Bronchial epithelial cell (primary cell): ENCODE measurements at regions not wholly inside any gene's neighbourhood (a gene's known extent, or its start where the extent isn't known, plus 50 kb on each side); places are given as distances from the start of the nearest gene placed in this dataset.
A peak's percentile ranks its signal among the peaks of the same experiment; 100 is the strongest.

ENCODE experiments used
- DNase-seq: peaks from one replicate; pipeline ENCODE4 v3.0.0-alpha.2; 2010; ENCODE audit warnings: low read depth
- FAIRE-seq: peaks from 2 replicates; lab custom pipeline; 2011; peaks lifted over from hg19 to GRCh38; lab: Jason Lieb, UNC
- H3K27me3 ChIP-seq: 2 replicates; pipeline ENCODE4 v1.5.1; 2011; ENCODE audit warnings: low read length; ENCODE audit not compliant: control insufficient read depth, insufficient read depth
- H3K36me3 ChIP-seq: 2 replicates; pipeline ENCODE4 v1.5.1; 2011; ENCODE audit warnings: low read length; ENCODE audit not compliant: control insufficient read depth, insufficient read depth
- H3K4me3 ChIP-seq: 2 replicates; pipeline ENCODE4 v1.5.1; 2011; ENCODE audit warnings: mild to moderate bottlenecking, low read depth, low read length, control low read depth
- TF ChIP-seq, protein P1 (sequence below): IDR thresholded peaks from 2 replicates; pipeline ENCODE4 v1.5.1; 2011; ENCODE audit warnings: mild to moderate bottlenecking, moderate library complexity, low read length, control low read depth, inconsistent platforms; ENCODE audit not compliant: insufficient read depth, severe bottlenecking

DNA sequence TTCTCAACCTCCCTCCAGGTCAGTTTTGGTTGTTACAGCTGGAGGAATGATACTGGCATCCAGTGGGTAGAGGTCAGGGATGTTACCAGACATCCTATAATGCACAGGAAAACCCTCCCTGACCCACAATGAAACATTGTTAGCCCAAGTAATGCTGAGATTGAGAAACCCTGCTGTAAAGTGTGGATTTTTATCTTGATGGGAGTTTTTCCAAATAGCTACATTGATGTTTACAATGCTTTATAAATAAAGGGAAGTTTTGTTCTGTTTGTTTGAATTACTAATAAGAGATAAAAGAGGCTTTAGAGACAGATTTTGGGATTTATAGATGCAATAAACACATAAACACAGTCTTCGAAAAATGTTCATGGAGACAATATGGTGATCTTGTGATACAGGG is 194.0 kb upstream of the NUDT6 start:
- no peaks in the 10 kb centered on the region for H3K36me3 ChIP-seq
- no peak for DNase-seq
- no peaks in the 10 kb centered on the region for H3K27me3 ChIP-seq
- FAIRE-seq: no peak
- TF ChIP-seq, protein P1, sequence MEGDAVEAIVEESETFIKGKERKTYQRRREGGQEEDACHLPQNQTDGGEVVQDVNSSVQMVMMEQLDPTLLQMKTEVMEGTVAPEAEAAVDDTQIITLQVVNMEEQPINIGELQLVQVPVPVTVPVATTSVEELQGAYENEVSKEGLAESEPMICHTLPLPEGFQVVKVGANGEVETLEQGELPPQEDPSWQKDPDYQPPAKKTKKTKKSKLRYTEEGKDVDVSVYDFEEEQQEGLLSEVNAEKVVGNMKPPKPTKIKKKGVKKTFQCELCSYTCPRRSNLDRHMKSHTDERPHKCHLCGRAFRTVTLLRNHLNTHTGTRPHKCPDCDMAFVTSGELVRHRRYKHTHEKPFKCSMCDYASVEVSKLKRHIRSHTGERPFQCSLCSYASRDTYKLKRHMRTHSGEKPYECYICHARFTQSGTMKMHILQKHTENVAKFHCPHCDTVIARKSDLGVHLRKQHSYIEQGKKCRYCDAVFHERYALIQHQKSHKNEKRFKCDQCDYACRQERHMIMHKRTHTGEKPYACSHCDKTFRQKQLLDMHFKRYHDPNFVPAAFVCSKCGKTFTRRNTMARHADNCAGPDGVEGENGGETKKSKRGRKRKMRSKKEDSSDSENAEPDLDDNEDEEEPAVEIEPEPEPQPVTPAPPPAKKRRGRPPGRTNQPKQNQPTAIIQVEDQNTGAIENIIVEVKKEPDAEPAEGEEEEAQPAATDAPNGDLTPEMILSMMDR: no peak
- no peak overlapping the region for H3K4me3 ChIP-seq

DNA sequence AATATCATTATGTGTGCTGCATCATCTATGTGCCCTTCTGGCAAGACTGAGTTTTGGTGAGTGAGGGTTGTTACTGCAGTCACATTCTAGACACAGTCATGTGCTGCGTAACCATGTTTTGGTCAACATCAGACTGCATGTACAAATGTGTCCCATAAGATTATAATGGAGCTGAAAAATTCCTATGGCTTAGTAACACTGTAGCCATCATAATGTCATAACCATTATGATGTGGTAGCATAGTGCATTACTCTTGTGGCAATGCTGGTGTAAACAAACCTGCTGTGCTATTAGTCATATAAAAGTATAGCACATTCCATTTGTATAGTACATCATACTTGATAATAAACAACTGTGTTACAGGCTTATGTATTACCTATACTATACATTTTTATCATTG is 198.1 kb upstream of the NUDT6 start:
- Histone ChIP-seq H3K4me3 (no peak overlapping the region), H3K27me3 (no peaks in the 10 kb centered on the region), H3K36me3 (no peaks in the 10 kb centered on the region)
- FAIRE-seq: no peak
- TF ChIP-seq, protein P1: no peak
- peak; percentile 95 for DNase-seq

DNA sequence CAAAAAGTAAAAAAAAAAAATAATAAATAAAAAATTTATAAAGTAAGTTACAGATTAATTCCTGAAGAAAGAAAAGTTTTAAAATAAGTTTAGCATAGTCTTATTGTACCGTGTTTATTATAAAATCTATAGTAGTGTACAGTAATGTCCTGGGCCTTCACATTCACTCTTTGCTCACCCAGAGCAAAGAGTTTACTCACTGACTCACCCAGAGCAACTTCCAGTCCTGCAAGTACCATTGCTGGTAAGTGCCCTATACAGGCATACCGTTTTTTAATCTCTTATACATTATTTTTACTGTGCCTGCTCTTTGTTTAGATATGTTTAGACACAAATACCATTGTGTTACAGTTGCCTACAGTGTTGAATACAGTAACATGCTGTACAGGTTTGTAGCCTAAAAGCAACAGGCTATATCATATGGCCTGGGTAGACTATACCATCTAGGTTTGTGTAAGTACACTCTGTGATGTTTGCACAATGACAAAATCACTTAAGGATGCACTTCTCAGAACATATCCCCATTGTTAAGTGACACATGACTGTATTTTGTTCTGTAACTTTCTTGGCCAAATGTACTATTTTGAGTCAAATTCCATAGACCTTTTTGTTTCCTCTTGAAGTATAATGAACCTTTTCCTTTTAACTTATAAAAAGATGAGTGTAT is 199.0 kb upstream of the NUDT6 start:
- FAIRE-seq (no peak), DNase-seq (peak; percentile 81)

DNA sequence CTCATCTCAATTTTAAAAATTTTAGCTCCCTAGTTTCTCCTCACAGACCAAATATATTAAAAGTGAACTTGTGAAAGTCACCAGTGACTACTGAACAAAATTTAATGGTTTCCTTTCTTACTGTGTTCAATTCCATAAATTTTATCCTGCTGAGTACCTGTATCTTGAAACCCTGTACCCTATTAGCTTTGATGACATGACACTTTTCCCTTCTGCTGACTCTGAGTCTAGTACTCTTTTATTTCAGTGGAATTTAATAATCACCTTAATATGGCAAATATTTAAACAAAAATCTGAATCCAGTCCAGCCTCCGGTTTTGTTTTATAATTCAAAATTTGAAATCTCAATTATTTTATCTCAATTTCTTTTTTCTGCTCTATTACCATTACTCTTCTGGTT is 203.1 kb upstream of the NUDT6 start:
- no peak overlapping the region for H3K4me3 ChIP-seq
- no peaks in the 10 kb centered on the region for H3K27me3 ChIP-seq
- DNase-seq: no peak
- FAIRE-seq: no peak
- TF ChIP-seq, protein P1: no peak
- no peaks in the 10 kb centered on the region for H3K36me3 ChIP-seq

More for the DNA sequence above, 199.0 kb upstream of the NUDT6 start:
- Histone ChIP-seq H3K4me3 (no peak overlapping the region), H3K27me3 (no peaks in the 10 kb centered on the region), H3K36me3 (no peaks in the 10 kb centered on the region)
- TF ChIP-seq, protein P1: no peak

DNA sequence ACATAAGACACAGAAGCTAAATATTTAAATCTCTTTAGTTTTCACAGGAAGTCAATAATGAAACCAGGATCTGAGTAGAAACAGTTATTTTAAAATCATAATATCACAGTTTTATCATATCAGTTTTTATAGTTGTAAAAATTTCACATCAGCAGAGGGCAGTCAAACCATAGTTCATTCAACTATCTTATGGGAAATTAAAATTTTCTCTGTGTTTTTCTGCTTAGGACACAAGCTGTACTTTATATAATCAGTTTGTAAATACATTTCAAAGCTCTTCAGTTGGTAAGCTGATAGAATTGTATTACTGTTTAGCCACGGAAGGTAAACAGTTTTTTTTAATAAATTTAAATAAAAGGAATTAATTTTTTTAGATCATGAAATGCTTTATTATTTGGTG is 204.8 kb upstream of the NUDT6 start:
- no peak overlapping the region for H3K4me3 ChIP-seq
- no peaks in the 10 kb centered on the region for H3K27me3 ChIP-seq
- no peak for FAIRE-seq
- peak; percentile 42 for DNase-seq
- H3K36me3 ChIP-seq: no peaks in the 10 kb centered on the region
- TF ChIP-seq, protein P1: no peak

DNA sequence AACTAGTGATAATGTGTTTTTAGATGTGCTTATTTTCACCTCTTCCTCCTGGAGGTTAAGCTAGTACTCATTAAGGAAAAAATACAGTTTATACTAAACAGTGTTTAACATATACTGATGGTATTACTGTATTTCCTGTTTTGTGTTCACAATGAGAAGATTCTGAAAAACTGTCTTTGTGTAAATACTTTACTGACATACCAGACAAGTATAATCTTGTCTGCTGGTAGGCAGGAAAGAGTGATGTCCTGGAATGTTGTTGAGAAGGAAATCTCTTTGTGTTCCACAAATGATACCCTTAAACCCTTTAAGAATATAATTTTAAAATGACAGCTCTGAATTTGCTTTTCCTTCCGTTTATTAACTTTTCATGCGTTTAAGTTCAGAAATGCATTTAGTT is 205.5 kb upstream of the NUDT6 start:
- no peak overlapping the region for H3K4me3 ChIP-seq
- H3K27me3 ChIP-seq: no peaks in the 10 kb centered on the region
- DNase-seq: peak; percentile 89
- TF ChIP-seq, protein P1: no peak
- no peak for FAIRE-seq
- no peaks in the 10 kb centered on the region for H3K36me3 ChIP-seq
